ENCODE measurements at regions not wholly inside any gene's neighbourhood (a gene's known extent, or its start where the extent isn't known, plus 50 kb on each side); places are given as distances from the start of the nearest gene placed in this dataset.
"Not testable (repeated sequence)": the region's sequence is repeated elsewhere in the genome, so short reads cannot be mapped to it uniquely, and the experiment has no call there.

DNA sequence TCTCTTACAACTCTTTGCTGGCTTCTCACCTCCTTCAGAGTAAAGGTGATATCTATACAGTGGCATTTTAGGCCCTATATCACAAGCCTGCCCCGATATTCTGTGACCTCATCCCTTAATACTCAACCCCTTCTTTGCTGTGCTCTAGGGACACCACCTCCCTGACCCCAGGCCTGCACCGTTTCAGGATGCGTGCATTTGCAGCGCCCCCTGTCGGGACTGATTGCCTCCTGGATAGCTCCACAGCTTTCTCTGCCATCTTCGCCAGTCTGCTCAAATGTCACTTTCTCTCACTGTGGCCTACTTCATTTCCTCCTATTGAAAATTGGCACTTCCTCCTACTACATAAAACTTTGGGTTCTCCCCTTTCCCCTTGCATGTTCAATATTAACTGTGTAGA lies 289.6 kb downstream of the SOCS6 start:
- Histone ChIP-seq H2AFZ (ENCODE audit: low read depth, low read length) (no peak overlapping the region), H3K27me3 (ENCODE audit: insufficient read depth, low read length) (no peaks in the 10 kb centered on the region), H3K4me3 (ENCODE audit: low read length) (no peak overlapping the region), H3K36me3 (ENCODE audit: insufficient read depth, low read length) (no peaks in the 10 kb centered on the region), H3K4me1 (ENCODE audit: insufficient read depth, low read length) (peaks cover 5% of the 10 kb centered on the region), H3K9me3 (ENCODE audit: low read length) (no peaks in the 10 kb centered on the region)

DNA sequence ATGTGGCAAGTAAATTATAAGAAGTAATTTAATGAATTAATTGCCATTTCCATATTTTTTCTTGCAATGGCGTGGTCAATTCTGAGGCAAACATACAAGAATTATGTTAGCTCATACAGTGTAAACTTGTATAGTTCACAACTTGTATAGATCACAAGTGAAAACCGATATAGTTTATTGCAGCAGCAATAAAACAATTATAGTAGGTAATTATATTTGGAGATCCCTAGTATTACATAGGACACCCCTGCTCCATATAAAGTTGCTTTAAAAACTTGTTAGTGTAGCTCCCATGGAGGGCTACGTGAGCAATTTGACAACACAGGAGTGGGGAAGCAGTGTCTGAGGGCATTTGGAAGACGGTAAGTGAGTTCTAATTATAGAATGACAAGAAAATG lies 288.2 kb downstream of the SOCS6 start:
- H3K9me3 ChIP-seq (ENCODE audit: low read length): no peaks in the 10 kb centered on the region
- no peaks in the 10 kb centered on the region for H3K36me3 ChIP-seq (ENCODE audit: insufficient read depth, low read length)
- no peak overlapping the region for H3K4me3 ChIP-seq (ENCODE audit: low read length)
- no peaks in the 10 kb centered on the region for H3K27me3 ChIP-seq (ENCODE audit: insufficient read depth, low read length)
- H3K4me1 ChIP-seq (ENCODE audit: insufficient read depth, low read length): peaks cover 5% of the 10 kb centered on the region
- no peak overlapping the region for H2AFZ ChIP-seq (ENCODE audit: low read depth, low read length)

DNA sequence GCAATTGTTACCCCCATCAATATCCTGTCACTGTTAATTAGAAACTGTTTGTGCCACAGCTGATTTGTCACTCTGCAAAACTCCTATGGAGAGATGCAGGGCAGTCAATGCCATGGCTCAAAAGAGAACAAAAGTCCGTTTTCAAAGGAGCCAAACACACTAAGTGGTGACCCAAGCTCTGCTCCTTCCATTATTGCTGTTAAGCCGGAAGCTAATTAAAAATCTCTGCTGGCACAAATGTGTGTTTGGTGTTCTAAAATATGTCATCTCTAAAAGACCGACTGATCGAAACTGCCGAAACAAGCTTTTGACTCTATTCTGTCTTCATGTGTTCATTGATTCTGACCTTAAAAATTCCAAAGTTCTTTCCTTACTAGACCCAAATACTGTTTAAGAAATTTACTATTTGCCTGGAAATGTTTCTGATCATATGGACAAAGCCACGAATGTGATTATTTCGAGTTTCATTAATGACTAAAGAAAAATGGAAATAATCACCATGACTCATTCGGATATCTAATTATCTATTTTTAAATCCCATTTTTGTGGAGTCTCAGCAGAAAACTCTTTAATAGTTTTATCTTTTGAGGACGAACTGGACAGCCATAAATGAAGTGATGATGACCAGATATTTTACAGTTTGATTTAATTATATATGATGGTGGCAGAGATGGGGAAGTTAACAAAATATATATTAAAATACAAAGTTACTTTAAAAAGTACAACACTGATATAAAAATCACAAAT lies 287.6 kb downstream of the SOCS6 start:
- Histone ChIP-seq H2AFZ (ENCODE audit: low read depth, low read length) (no peak overlapping the region), H3K4me1 (ENCODE audit: insufficient read depth, low read length) (peaks cover 5% of the 10 kb centered on the region)

DNA sequence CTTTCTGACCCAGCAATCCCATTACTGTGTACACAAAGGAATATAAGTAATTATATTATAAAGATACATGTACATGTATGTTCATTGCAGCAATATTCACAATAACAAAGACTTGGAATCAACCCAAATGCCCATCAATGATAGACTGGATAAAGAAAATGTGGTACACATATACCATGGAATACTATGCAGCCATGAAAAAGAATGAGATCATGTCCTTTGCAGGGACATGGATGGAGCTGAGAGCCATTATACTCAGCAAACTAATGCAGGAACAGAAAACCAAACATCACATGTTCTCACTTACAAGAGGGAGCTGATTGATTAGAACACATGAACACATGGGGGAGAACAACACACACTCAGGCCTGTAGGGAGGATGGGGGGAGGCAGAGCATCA lies 286.1 kb downstream of the SOCS6 start:
- H3K4me1 ChIP-seq (ENCODE audit: insufficient read depth, low read length); H3K27me3 ChIP-seq (ENCODE audit: insufficient read depth, low read length); H3K9me3 ChIP-seq (ENCODE audit: low read length); H3K36me3 ChIP-seq (ENCODE audit: insufficient read depth, low read length); H3K4me3 ChIP-seq (ENCODE audit: low read length); H2AFZ ChIP-seq (ENCODE audit: low read depth, low read length): not testable (repeated sequence)

More for the DNA sequence above, 287.6 kb downstream of the SOCS6 start:
- Histone ChIP-seq H3K36me3 (ENCODE audit: insufficient read depth, low read length) (no peaks in the 10 kb centered on the region), H3K9me3 (ENCODE audit: low read length) (no peaks in the 10 kb centered on the region), H3K4me3 (ENCODE audit: low read length) (no peak overlapping the region), H3K27me3 (ENCODE audit: insufficient read depth, low read length) (no peaks in the 10 kb centered on the region)

DNA sequence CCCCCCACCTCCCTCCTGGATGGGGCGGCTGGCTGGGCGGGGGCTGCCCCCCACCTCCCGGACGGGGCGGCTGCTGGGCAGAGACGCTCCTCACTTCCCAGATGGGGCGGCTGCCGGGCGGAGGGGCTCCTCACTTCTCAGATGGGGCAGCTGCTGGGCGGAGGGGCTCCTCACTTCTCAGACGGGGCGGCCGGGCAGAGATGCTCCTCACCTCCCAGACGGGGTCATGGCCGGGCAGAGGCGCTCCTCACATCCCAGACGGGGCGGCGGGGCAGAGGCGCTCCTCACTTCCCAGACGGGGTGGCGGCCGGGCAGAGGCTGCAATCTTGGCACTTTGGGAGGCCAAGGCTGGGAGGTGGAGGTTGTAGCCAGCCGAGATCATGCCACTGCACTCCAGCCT lies 280.8 kb downstream of the SOCS6 start:
- not testable (repeated sequence) for H3K4me1 ChIP-seq (ENCODE audit: insufficient read depth, low read length)

DNA sequence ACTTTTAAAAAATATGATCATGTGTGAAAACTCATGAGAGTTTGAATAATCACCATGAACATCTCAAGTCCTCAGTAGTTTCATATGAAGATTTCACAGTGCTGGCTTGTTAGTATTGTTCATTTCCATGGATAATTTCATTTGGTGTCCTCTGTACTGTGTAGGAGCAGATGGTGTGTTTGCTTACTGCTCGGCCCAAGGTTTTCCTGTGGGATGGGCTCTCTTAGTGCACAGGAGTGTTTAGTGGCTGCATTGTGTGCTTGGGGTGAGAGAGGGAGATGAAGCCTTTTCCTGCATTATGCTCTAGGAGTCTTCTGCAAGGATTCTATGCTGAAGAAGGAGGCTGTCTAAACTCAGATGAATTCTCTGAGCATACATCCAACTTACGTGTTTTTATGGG lies 270.6 kb downstream of the SOCS6 start:
- no peaks in the 10 kb centered on the region for H3K4me1 ChIP-seq (ENCODE audit: insufficient read depth, low read length)
- no peaks in the 10 kb centered on the region for H3K27me3 ChIP-seq (ENCODE audit: insufficient read depth, low read length)
- no peak overlapping the region for H3K4me3 ChIP-seq (ENCODE audit: low read length)
- no peak overlapping the region for H2AFZ ChIP-seq (ENCODE audit: low read depth, low read length)
- H3K36me3 ChIP-seq (ENCODE audit: insufficient read depth, low read length): no peaks in the 10 kb centered on the region
- no peaks in the 10 kb centered on the region for H3K9me3 ChIP-seq (ENCODE audit: low read length)

More for the DNA sequence above, 280.8 kb downstream of the SOCS6 start:
- H3K27me3 ChIP-seq (ENCODE audit: insufficient read depth, low read length); H3K9me3 ChIP-seq (ENCODE audit: low read length); H2AFZ ChIP-seq (ENCODE audit: low read depth, low read length); H3K4me3 ChIP-seq (ENCODE audit: low read length); H3K36me3 ChIP-seq (ENCODE audit: insufficient read depth, low read length): not testable (repeated sequence)

DNA sequence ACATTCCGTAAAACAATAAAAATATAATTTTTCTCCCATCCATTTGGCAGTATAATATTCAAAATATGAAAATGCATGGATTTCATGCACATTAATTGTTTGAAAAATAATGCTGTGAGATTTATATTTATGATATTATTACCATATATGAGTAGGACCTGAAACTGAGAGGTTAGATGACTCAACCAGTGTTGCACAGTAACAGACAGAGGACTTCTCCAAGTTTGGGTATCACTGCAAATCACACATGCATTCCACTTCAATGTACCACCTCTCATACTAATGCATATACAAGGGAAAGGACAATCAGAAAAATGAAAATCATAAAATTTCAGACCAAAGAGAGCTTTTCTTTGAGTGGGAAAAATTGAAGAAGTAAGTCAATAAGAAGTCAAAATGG lies 269.5 kb downstream of the SOCS6 start:
- Histone ChIP-seq H3K4me3 (ENCODE audit: low read length) (no peak overlapping the region), H3K4me1 (ENCODE audit: insufficient read depth, low read length) (no peaks in the 10 kb centered on the region), H2AFZ (ENCODE audit: low read depth, low read length) (no peak overlapping the region), H3K27me3 (ENCODE audit: insufficient read depth, low read length) (no peaks in the 10 kb centered on the region), H3K9me3 (ENCODE audit: low read length) (no peaks in the 10 kb centered on the region), H3K36me3 (ENCODE audit: insufficient read depth, low read length) (no peaks in the 10 kb centered on the region)

DNA sequence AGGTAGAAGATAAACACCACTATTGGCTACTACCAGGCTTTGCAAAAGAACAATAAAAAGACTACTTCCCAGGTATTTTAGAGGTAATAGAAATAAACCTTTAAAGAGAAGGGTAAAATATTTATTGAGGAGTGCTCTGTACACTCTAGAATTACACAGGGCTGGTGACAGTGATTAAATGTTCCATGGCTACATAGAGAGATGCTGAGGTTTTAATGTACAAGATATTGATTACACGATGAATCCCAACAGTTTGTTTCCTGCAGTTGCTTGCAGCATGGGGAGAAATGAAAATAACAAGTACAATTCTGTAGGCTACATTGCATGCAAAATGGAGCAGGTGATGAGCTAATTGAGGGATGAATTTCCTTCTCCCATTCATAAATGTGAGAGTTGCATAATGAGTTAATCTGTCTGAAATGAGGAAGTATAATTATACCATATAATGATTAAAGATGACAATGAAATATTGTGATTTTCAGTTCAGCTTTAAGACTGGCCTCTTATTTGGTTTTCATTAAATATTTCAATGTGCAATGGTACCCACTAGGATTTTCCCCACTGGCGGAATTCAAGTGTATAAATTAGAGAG lies 266.1 kb downstream of the SOCS6 start:
- H2AFZ ChIP-seq (ENCODE audit: low read depth, low read length): no peak overlapping the region
- no peaks in the 10 kb centered on the region for H3K9me3 ChIP-seq (ENCODE audit: low read length)
- no peak overlapping the region for H3K4me3 ChIP-seq (ENCODE audit: low read length)
- no peaks in the 10 kb centered on the region for H3K4me1 ChIP-seq (ENCODE audit: insufficient read depth, low read length)
- H3K36me3 ChIP-seq (ENCODE audit: insufficient read depth, low read length): no peaks in the 10 kb centered on the region
- H3K27me3 ChIP-seq (ENCODE audit: insufficient read depth, low read length): no peaks in the 10 kb centered on the region

DNA sequence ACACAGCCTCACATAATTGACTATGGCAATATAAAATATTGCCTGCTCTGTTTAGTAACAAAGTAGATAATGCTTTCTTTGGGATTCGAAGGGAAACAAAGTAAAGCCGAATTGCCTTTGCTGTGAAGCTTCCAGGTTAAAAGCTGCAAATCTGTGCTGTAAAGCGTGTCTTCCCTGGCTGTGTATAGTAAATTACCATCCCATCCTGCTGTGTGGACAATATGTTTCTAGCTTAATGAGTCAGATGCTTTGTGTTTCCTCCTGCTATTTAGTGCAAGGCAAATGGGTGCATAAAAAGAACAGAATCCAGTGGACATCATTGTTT lies 265.1 kb downstream of the SOCS6 start:
- H3K27me3 ChIP-seq (ENCODE audit: insufficient read depth, low read length): no peaks in the 10 kb centered on the region
- H3K4me1 ChIP-seq (ENCODE audit: insufficient read depth, low read length): no peaks in the 10 kb centered on the region
- no peaks in the 10 kb centered on the region for H3K36me3 ChIP-seq (ENCODE audit: insufficient read depth, low read length)
- H3K4me3 ChIP-seq (ENCODE audit: low read length): no peak overlapping the region
- H2AFZ ChIP-seq (ENCODE audit: low read depth, low read length): no peak overlapping the region
- H3K9me3 ChIP-seq (ENCODE audit: low read length): no peaks in the 10 kb centered on the region

DNA sequence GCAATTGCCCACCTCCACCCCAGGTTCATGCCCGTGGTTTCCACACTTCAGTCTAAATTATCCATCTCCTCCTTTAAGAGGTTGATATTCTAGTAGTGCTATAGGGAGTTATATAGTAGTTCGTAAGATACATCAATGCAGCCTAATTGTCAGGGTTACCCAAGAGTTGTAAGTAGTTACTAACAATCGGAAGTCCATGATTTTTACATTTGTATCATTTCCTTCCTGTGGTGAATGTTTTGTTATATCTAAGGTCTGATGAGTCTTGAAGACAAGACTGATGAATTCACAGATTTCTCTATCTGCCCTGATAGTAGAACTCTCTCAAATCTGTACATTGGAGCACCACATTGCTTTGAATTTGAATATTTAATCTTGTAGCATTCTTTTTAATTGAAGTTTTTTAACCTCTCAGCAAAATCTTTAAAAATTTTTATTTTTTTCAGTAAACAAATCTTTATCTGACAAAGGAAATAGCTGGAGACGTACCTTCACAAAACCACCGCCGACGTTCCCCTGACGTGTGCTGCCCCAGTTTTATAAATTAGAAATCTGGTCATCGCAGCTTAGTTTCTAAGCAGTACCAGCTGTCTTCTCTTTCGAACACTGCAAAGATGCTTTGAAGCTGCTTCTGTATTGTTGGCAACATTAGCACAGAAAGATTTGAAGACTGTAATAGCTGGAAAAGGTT lies 264.5 kb downstream of the SOCS6 start:
- no peaks in the 10 kb centered on the region for H3K36me3 ChIP-seq (ENCODE audit: insufficient read depth, low read length)
- H3K4me3 ChIP-seq (ENCODE audit: low read length): no peak overlapping the region
- no peak overlapping the region for H2AFZ ChIP-seq (ENCODE audit: low read depth, low read length)

DNA sequence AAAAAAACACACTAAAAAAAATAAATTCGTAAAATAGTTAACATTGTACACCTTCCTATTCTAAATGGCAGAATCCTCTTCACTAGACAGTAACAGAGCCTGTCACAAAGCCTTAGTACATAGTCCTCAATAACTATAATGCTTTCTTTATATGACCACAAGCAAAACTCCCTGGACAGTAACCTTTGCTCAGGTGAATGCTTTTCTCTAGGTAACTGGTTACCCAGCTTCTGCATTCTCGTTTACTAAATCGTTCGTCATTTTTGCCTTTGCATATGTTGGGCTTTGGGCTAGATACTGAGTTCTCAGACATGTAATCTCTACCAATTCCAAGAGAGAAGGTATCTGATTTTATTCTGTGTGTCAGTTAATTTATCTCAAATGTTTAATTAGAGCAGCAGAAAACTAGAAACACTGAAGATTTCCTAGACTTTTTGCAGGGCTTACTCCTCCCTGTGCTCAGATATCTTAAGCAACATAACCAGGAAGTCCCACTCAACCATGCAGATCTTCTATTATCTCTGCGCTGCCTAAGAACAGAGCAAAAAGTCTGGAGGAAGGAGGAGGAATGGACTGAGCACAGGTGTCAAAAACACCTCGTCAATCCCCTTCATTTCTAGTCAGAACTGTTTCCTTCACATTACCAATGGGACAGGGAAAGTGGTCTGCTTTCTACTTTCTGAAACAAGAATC lies 247.7 kb downstream of the SOCS6 start:
- Histone ChIP-seq H3K4me1 (ENCODE audit: insufficient read depth, low read length) (no peaks in the 10 kb centered on the region), H3K27me3 (ENCODE audit: insufficient read depth, low read length) (no peaks in the 10 kb centered on the region), H3K36me3 (ENCODE audit: insufficient read depth, low read length) (no peaks in the 10 kb centered on the region)

More for the DNA sequence above, 264.5 kb downstream of the SOCS6 start:
- no peaks in the 10 kb centered on the region for H3K9me3 ChIP-seq (ENCODE audit: low read length)
- H3K27me3 ChIP-seq (ENCODE audit: insufficient read depth, low read length): no peaks in the 10 kb centered on the region
- H3K4me1 ChIP-seq (ENCODE audit: insufficient read depth, low read length): no peaks in the 10 kb centered on the region

DNA sequence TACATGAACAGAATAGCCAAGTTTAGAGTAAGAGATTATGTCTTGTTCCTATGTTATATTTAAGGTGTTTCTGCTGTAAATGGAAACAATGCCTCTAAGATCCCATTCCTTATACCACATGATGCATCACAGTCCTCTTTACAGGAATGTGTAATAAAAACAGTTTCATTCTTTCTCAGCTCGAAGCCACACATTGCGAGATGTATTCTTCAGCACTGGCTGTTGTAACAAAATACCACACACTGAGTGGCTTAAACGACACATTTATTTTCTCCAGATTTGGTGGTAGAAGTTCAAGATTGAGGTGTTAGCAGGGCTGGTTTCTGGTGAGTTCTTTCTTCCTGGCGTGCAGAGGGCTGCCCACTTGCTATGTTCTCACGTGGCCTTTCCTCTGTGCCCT lies 246.2 kb downstream of the SOCS6 start:
- H3K27me3 ChIP-seq (ENCODE audit: insufficient read depth, low read length): no peaks in the 10 kb centered on the region
- no peaks in the 10 kb centered on the region for H3K4me1 ChIP-seq (ENCODE audit: insufficient read depth, low read length)
- H3K9me3 ChIP-seq (ENCODE audit: low read length): no peaks in the 10 kb centered on the region
- H3K4me3 ChIP-seq (ENCODE audit: low read length): no peak overlapping the region
- no peak overlapping the region for H2AFZ ChIP-seq (ENCODE audit: low read depth, low read length)
- no peaks in the 10 kb centered on the region for H3K36me3 ChIP-seq (ENCODE audit: insufficient read depth, low read length)

More for the DNA sequence above, 247.7 kb downstream of the SOCS6 start:
- Histone ChIP-seq H3K4me3 (ENCODE audit: low read length) (no peak overlapping the region), H2AFZ (ENCODE audit: low read depth, low read length) (no peak overlapping the region), H3K9me3 (ENCODE audit: low read length) (no peaks in the 10 kb centered on the region)

DNA sequence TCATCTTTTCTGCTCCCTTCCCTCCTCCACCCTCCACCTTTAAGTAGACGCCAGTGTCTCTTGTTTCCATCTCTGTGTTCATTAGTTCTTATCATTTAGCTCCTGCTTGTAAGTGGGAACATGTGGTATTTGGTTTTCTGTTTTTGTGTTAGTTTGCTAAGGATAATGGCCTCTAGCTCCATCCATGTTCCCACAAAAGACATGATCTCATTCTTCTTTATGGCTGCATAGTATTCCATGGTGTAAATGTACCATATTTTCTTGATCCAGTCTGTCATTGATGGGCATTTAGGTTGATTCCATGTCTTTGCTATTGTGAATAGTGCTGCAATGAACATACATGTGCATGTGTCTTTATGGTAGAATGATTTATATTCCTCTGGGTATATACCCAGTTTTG lies 236.5 kb downstream of the SOCS6 start:
- H3K4me1 ChIP-seq (ENCODE audit: insufficient read depth, low read length); H3K27me3 ChIP-seq (ENCODE audit: insufficient read depth, low read length); H2AFZ ChIP-seq (ENCODE audit: low read depth, low read length); H3K36me3 ChIP-seq (ENCODE audit: insufficient read depth, low read length); H3K4me3 ChIP-seq (ENCODE audit: low read length); H3K9me3 ChIP-seq (ENCODE audit: low read length): not testable (repeated sequence)

Measured in neuron (in vitro differentiated cells).